SK-N-SH treated with all-trans-retinoic acid at 6 μM for 48 hours (cell line): ENCODE measurements at regions not wholly inside any gene's neighbourhood (a gene's known extent, or its start where the extent isn't known, plus 50 kb on each side); places are given as distances from the start of the nearest gene placed in this dataset.

ENCODE experiments used
- GLIS3 ChIP-seq: fragments of 250-450 bp; sonication (Bioruptor Pico); IDR thresholded peaks from 2 replicates; pipeline ENCODE4 v1.5.0; 2020; ENCODE audit warnings: mild to moderate bottlenecking, moderate library complexity
- PATZ1 ChIP-seq: fragments of 250-450 bp; sonication (Bioruptor Pico); IDR thresholded peaks from 2 replicates; pipeline ENCODE4 v1.8.0; 2020; ENCODE audit warnings: mild to moderate bottlenecking, moderate library complexity, borderline replicate concordance
- ZFP30 ChIP-seq: fragments of 450-650 bp; formaldehyde crosslinking; IDR thresholded peaks from 2 replicates; pipeline ENCODE4 v1.5.0; 2022; ENCODE audit warnings: mild to moderate bottlenecking, moderate library complexity

- TF ChIP-seq PATZ1 (CRISPR knock-in tag) = no peak
- TF ChIP-seq ZFP30 (CRISPR knock-in tag) = no peak
- no peak for TF ChIP-seq GLIS3
These were observed 316.2 kb downstream of the VRK1 start for GRCh38 chr14:97113339-97113738.
